H9 (cell line): ENCODE measurements at regions not wholly inside any gene's neighbourhood (a gene's known extent, or its start where the extent isn't known, plus 50 kb on each side); places are given as distances from the start of the nearest gene placed in this dataset.

Source experiments
- DNase-seq: peaks from one replicate; pipeline ENCODE4 v3.0.0-alpha.2; 2017
- H2AFZ ChIP-seq: one replicate; pipeline ENCODE4 v1.6.1; 2013; ENCODE audit warnings: mild to moderate bottlenecking, low read length, control low read depth, moderate library complexity
- H2AK5ac ChIP-seq: 2 replicates; pipeline ENCODE4 v1.6.1; 2013; ENCODE audit warnings: low read length, control low read depth, mixed read lengths; ENCODE audit not compliant: insufficient read length
- H2BK120ac ChIP-seq: one replicate; pipeline ENCODE4 v1.6.1; 2013; ENCODE audit warnings: low read depth, mild to moderate bottlenecking, low read length, control low read depth, inconsistent platforms; ENCODE audit not compliant: poor library complexity, severe bottlenecking
- H2BK12ac ChIP-seq: 2 replicates; pipeline ENCODE4 v1.6.1; 2013; ENCODE audit warnings: low read length, control low read depth, mixed read lengths, low read depth; ENCODE audit not compliant: insufficient read length
- H2BK15ac ChIP-seq: 2 replicates; pipeline ENCODE4 v1.6.1; 2013; ENCODE audit warnings: low read depth, low read length, control low read depth
- H2BK20ac ChIP-seq: one replicate; pipeline ENCODE4 v1.6.1; 2013; ENCODE audit warnings: low read depth, mild to moderate bottlenecking, low read length, control low read depth, inconsistent platforms; ENCODE audit not compliant: poor library complexity, severe bottlenecking
- H2BK5ac ChIP-seq: 2 replicates; pipeline ENCODE4 v1.6.1; 2013; ENCODE audit warnings: low read length, control low read depth, mixed read lengths; ENCODE audit not compliant: insufficient read length
- H3K14ac ChIP-seq: 2 replicates; pipeline ENCODE4 v1.6.1; 2013; ENCODE audit warnings: low read length, control low read depth; ENCODE audit not compliant: insufficient read depth
- H3K18ac ChIP-seq: 2 replicates; pipeline ENCODE4 v1.6.1; 2013; ENCODE audit warnings: low read depth, mild to moderate bottlenecking, mixed read lengths, low read length, control low read depth; ENCODE audit not compliant: insufficient read length
- H3K23ac ChIP-seq: 2 replicates; pipeline ENCODE4 v1.6.1; 2013; ENCODE audit warnings: low read length, control low read depth, mixed read lengths, low read depth; ENCODE audit not compliant: insufficient read length
- H3K23me2 ChIP-seq: 2 replicates; pipeline ENCODE4 v1.6.1; 2013; ENCODE audit warnings: low read depth, mild to moderate bottlenecking, mixed read lengths, low read length, control low read depth; ENCODE audit not compliant: insufficient read length, poor library complexity, severe bottlenecking
- H3K27ac ChIP-seq: 2 replicates; pipeline ENCODE4 v1.5.1; 2013; ENCODE audit warnings: low read length, control low read depth, mixed read lengths, low read depth; ENCODE audit not compliant: insufficient read length
- H3K27me3 ChIP-seq: 2 replicates; pipeline ENCODE4 v1.6.1; 2013; ENCODE audit warnings: low read length, control low read depth, inconsistent platforms; ENCODE audit not compliant: insufficient read depth
- H3K4ac ChIP-seq: 2 replicates; pipeline ENCODE4 v1.6.1; 2013; ENCODE audit warnings: low read depth, mild to moderate bottlenecking, control low read depth, inconsistent platforms, low read length, moderate library complexity
- H3K4me1 ChIP-seq: 2 replicates; pipeline ENCODE4 v1.6.1; 2013; ENCODE audit warnings: low read length, control low read depth, inconsistent platforms; ENCODE audit not compliant: insufficient read depth
- H3K4me2 ChIP-seq: 2 replicates; pipeline ENCODE4 v1.6.1; 2013; ENCODE audit warnings: low read length, control low read depth, mixed read lengths; ENCODE audit not compliant: insufficient read length, insufficient read depth
- H3K56ac ChIP-seq: 2 replicates; pipeline ENCODE4 v1.6.1; 2013; ENCODE audit warnings: low read depth, mild to moderate bottlenecking, mixed read lengths, low read length, control low read depth; ENCODE audit not compliant: insufficient read length
- H3K79me1 ChIP-seq: 2 replicates; pipeline ENCODE4 v1.6.1; 2013; ENCODE audit warnings: low read depth, mild to moderate bottlenecking, moderate library complexity, low read length, control low read depth, inconsistent platforms; ENCODE audit not compliant: insufficient read depth, poor library complexity, severe bottlenecking
- H3K79me2 ChIP-seq: 2 replicates; pipeline ENCODE4 v1.6.1; 2013; ENCODE audit warnings: low read length, control low read depth, inconsistent platforms; ENCODE audit not compliant: insufficient read depth
- H3K9ac ChIP-seq: 2 replicates; pipeline ENCODE4 v1.6.1; 2013; ENCODE audit warnings: low read length, control low read depth, mixed read lengths; ENCODE audit not compliant: insufficient read length; ENCODE audit errors: extremely low read depth
- H3K9me3 ChIP-seq: one replicate; pipeline ENCODE4 v1.6.1; 2013; ENCODE audit warnings: low read depth, low read length, inconsistent platforms; ENCODE audit not compliant: control insufficient read depth
- H3T11ph ChIP-seq: one replicate; pipeline ENCODE4 v1.6.1; 2013; ENCODE audit warnings: mild to moderate bottlenecking, low read length, control low read depth, inconsistent platforms
- H4K20me1 ChIP-seq: one replicate; pipeline ENCODE4 v1.6.1; 2013; ENCODE audit not compliant: control insufficient read depth, insufficient read length, insufficient read depth
- H4K5ac ChIP-seq: 2 replicates; pipeline ENCODE4 v1.6.1; 2013; ENCODE audit warnings: low read depth, mild to moderate bottlenecking, mixed read lengths, low read length, control low read depth; ENCODE audit not compliant: insufficient read length
- H4K8ac ChIP-seq: replicated peaks from 2 replicates; pipeline ENCODE4 v1.6.1; 2013; ENCODE audit warnings: low read length, control low read depth, mixed read lengths, low read depth; ENCODE audit not compliant: insufficient read length
- H4K91ac ChIP-seq: 2 replicates; pipeline ENCODE4 v1.6.1; 2013; ENCODE audit warnings: low read depth, mild to moderate bottlenecking, moderate library complexity, mixed read lengths, low read length, control low read depth; ENCODE audit not compliant: insufficient read length
- H3K27ac Mint-ChIP-seq, 3 experiments: 2 replicates in 2 of 3; 3 replicates in 1 of 3; pipeline ENCODE4 v1.8.0; 2020 to 2021; ENCODE audit warnings: mixed read lengths in 3 of 3, mild to moderate bottlenecking in 1 of 3, moderate library complexity in 1 of 3
- H3K27me3 Mint-ChIP-seq: 2 replicates; pipeline ENCODE4 v1.8.0; 2021; ENCODE audit warnings: low read depth, mild to moderate bottlenecking, moderate library complexity, mixed read lengths
- H3K36me3 Mint-ChIP-seq, 3 experiments: 2 replicates in 2 of 3; 3 replicates in 1 of 3; pipeline ENCODE4 v1.8.0; 2020 to 2021; ENCODE audit warnings: low read depth in 3 of 3, mixed read lengths in 3 of 3; ENCODE audit not compliant: insufficient read depth in 1 of 3
- H3K4me1 Mint-ChIP-seq, 2 experiments: 2 replicates each; pipeline ENCODE4 v1.8.0; 2020; ENCODE audit warnings: mixed read lengths in 2 of 2
- H3K4me3 Mint-ChIP-seq, 2 experiments: 2 replicates in 1 of 2; 3 replicates in 1 of 2; pipeline ENCODE4 v1.8.0; 2020 to 2021; ENCODE audit warnings: mild to moderate bottlenecking in 2 of 2, mixed read lengths in 2 of 2, moderate library complexity in 1 of 2
- H3K9me3 Mint-ChIP-seq, 2 experiments: 2 replicates in 1 of 2; 3 replicates in 1 of 2; pipeline ENCODE4 v1.8.0; 2020; ENCODE audit warnings: mild to moderate bottlenecking in 2 of 2, mixed read lengths in 2 of 2, moderate library complexity in 1 of 2
- WGBS: extraction: QIAGEN DNeasy Blood & Tissue Kit; methylation state at CpG from one replicate; pipeline ENCODE4 v1.1.7; 2013; ENCODE audit warnings: missing lambda C conversion rate, low lambda C conversion rate, mixed read lengths; ENCODE audit not compliant: insufficient read length; ENCODE audit errors: extremely low coverage; 5-methylcytosine and 5-hydroxymethylcytosine counted together
- TF ChIP-seq, protein P1 (sequence below): fragments of 200-600 bp; sonication (generic); conservative IDR thresholded peaks from 3 replicates; pipeline ENCODE4 v1.8.0; 2021; ENCODE audit warnings: antibody characterized with exemption, mild to moderate bottlenecking

- Mint-ChIP-seq H3K27me3 (no peaks in the 10 kb centered on the region), H3K27ac (no peak overlapping the region), H3K36me3 (no peaks in the 10 kb centered on the region), H3K4me3 (no peak overlapping the region), H3K4me1 (peaks cover 0 to 2% of the 10 kb centered on the region in 2 experiments; a peak in 1 of 4 replicates), H3K9me3 (no peaks in the 10 kb centered on the region)
- H3K23ac ChIP-seq, result no peak overlapping the region
- no peak overlapping the region for H4K8ac ChIP-seq
- no peak overlapping the region for H3T11ph ChIP-seq
- H3K27me3 ChIP-seq, result no peaks in the 10 kb centered on the region
- H3K4me1 ChIP-seq, result no peaks in the 10 kb centered on the region
- no peak overlapping the region for H3K56ac ChIP-seq
- H2AFZ ChIP-seq, result no peak overlapping the region
- no peaks in the 10 kb centered on the region for H3K23me2 ChIP-seq
- H4K5ac ChIP-seq, result no peak overlapping the region
- H4K91ac ChIP-seq, result no peak overlapping the region
- no peak overlapping the region for H2BK12ac ChIP-seq
- no peaks in the 10 kb centered on the region for H4K20me1 ChIP-seq
- no peak overlapping the region for H3K14ac ChIP-seq
- H3K9ac ChIP-seq, result no peak overlapping the region
- no peaks in the 10 kb centered on the region for H3K79me1 ChIP-seq
- no peak overlapping the region for H3K4ac ChIP-seq
- H3K79me2 ChIP-seq, result no peaks in the 10 kb centered on the region
- no peak for DNase-seq
- TF ChIP-seq, protein P1, sequence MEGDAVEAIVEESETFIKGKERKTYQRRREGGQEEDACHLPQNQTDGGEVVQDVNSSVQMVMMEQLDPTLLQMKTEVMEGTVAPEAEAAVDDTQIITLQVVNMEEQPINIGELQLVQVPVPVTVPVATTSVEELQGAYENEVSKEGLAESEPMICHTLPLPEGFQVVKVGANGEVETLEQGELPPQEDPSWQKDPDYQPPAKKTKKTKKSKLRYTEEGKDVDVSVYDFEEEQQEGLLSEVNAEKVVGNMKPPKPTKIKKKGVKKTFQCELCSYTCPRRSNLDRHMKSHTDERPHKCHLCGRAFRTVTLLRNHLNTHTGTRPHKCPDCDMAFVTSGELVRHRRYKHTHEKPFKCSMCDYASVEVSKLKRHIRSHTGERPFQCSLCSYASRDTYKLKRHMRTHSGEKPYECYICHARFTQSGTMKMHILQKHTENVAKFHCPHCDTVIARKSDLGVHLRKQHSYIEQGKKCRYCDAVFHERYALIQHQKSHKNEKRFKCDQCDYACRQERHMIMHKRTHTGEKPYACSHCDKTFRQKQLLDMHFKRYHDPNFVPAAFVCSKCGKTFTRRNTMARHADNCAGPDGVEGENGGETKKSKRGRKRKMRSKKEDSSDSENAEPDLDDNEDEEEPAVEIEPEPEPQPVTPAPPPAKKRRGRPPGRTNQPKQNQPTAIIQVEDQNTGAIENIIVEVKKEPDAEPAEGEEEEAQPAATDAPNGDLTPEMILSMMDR, result no peak
- no peak overlapping the region for H3K18ac ChIP-seq
- no peak overlapping the region for H2BK15ac ChIP-seq
- no peak overlapping the region for H2BK120ac ChIP-seq
- whole genome bisulfite sequencing, result no CpG with 5 or more reads among the region's 3 CpGs
- no peak overlapping the region for H3K4me2 ChIP-seq
- H3K27ac ChIP-seq, result no peak overlapping the region
- no peak overlapping the region for H2AK5ac ChIP-seq
- H2BK5ac ChIP-seq, result no peak overlapping the region
- no peaks in the 10 kb centered on the region for H3K9me3 ChIP-seq
- no peak overlapping the region for H2BK20ac ChIP-seq
Observed at GRCh38 chr9:107080130-107080529, 202.9 kb upstream of the RAD23B start.
